HG03457 (cell line): ENCODE measurements at regions not wholly inside any gene's neighbourhood (a gene's known extent, or its start where the extent isn't known, plus 50 kb on each side); places are given as distances from the start of the nearest gene placed in this dataset.
"Not testable (repeated sequence)": the region's sequence is repeated elsewhere in the genome, so short reads cannot be mapped to it uniquely, and the experiment has no call there.

ENCODE experiments used
- ATAC-seq: cut with Tn5 transposase; IDR thresholded peaks from one replicate; pipeline ENCODE4 v1.9.1; 2021; ENCODE audit warnings: moderate number of reproducible peaks; ENCODE audit not compliant: unreplicated experiment

GRCh38 chr18:4797002-4797685 lies 342.0 kb upstream of the DLGAP1 start:
- no peak for ATAC-seq

GRCh38 chr18:4789506-4789905 lies 334.4 kb upstream of the DLGAP1 start:
- no peak for ATAC-seq

GRCh38 chr18:4781873-4782272 lies 326.8 kb upstream of the DLGAP1 start:
- ATAC-seq, result no peak

GRCh38 chr18:4765401-4765800 lies 310.3 kb upstream of the DLGAP1 start:
- no peak for ATAC-seq

GRCh38 chr18:4762330-4762729 lies 307.2 kb upstream of the DLGAP1 start:
- no peak for ATAC-seq

GRCh38 chr18:4758980-4759379 lies 303.9 kb upstream of the DLGAP1 start:
- ATAC-seq, result no peak

- ATAC-seq, result no peak
Measured at GRCh38 chr18:4755848-4756247, 300.7 kb upstream of the DLGAP1 start.

- not testable (repeated sequence) for ATAC-seq
Measured at GRCh38 chr18:4753151-4753550, 298.0 kb upstream of the DLGAP1 start.

- no peak for ATAC-seq
Measured at GRCh38 chr18:4751523-4751922, 296.4 kb upstream of the DLGAP1 start.

- ATAC-seq, result no peak
Measured at GRCh38 chr18:4750393-4751346, 295.6 kb upstream of the DLGAP1 start.

- no peak for ATAC-seq
Measured at GRCh38 chr18:4748975-4749374, 293.9 kb upstream of the DLGAP1 start.

GRCh38 chr18:4734903-4735302 lies 279.8 kb upstream of the DLGAP1 start:
- ATAC-seq, result no peak

GRCh38 chr18:4734021-4734420 lies 278.9 kb upstream of the DLGAP1 start:
- ATAC-seq, result no peak

GRCh38 chr18:4721545-4721944 lies 266.4 kb upstream of the DLGAP1 start:
- no peak for ATAC-seq

- ATAC-seq, result no peak
Measured at GRCh38 chr18:4720518-4720917, 265.4 kb upstream of the DLGAP1 start.

- ATAC-seq, result no peak
Measured at GRCh38 chr18:4705894-4706293, 250.8 kb upstream of the DLGAP1 start.

- ATAC-seq, result no peak
Measured at GRCh38 chr18:4704781-4705180, 249.7 kb upstream of the DLGAP1 start.

- no peak for ATAC-seq
Measured at GRCh38 chr18:4691836-4692235, 236.7 kb upstream of the DLGAP1 start.

GRCh38 chr18:4678685-4679084 lies 223.6 kb upstream of the DLGAP1 start:
- not testable (repeated sequence) for ATAC-seq

GRCh38 chr18:4677006-4677405 lies 221.9 kb upstream of the DLGAP1 start:
- ATAC-seq, result no peak

- ATAC-seq, result no peak
Measured at GRCh38 chr18:4672162-4672561, 217.1 kb upstream of the DLGAP1 start.

GRCh38 chr18:4658804-4659203 lies 203.7 kb upstream of the DLGAP1 start:
- ATAC-seq, result no peak
